OCI-LY7 (cell line): ENCODE measurements at regions not wholly inside any gene's neighbourhood (a gene's known extent, or its start where the extent isn't known, plus 50 kb on each side); places are given as distances from the start of the nearest gene placed in this dataset.

ENCODE experiments used
- BruUV-seq: library from RNA; stranded (reverse); fragments of 400-500 nt; replicated peaks from 2 replicates; lab custom pipeline; 2021; lab: Mats Ljungman, UMichigan
- CTCF ChIA-PET: fragments of 300-600 bp; sonication (Branson Sonifier 250); formaldehyde crosslinking; loops from one replicate; lab custom pipeline; 2022; ENCODE audit warnings: antibody characterized with exemption; ENCODE audit not compliant: unreplicated experiment; lab: Charles Lee
- POLR2A ChIA-PET: fragments of 300-600 bp; sonication (Branson Sonifier 250); formaldehyde crosslinking; loops from one replicate; lab custom pipeline; 2022; ENCODE audit warnings: antibody characterized with exemption; lab: Charles Lee
- DNase-seq: peaks from one replicate; pipeline ENCODE4 v3.0.0-alpha.2; 2015; ENCODE audit warnings: low spot score
- H2AFZ ChIP-seq: fragments of 200-600 bp; sonication (generic), shearing (Covaris generic); 2 replicates; pipeline ENCODE4 v1.6.1; 2014; ENCODE audit warnings: mild to moderate bottlenecking, antibody characterized with exemption, low read length, moderate library complexity
- H3K27ac ChIP-seq: fragments of 200-600 bp; sonication (generic); 2 replicates; pipeline ENCODE4 v1.5.1; 2014; ENCODE audit warnings: mixed run types, low read depth, mild to moderate bottlenecking, moderate library complexity, low read length, inconsistent platforms; ENCODE audit not compliant: poor library complexity, severe bottlenecking
- H3K36me3 ChIP-seq: fragments of 200-600 bp; sonication (generic); 2 replicates; pipeline ENCODE4 v1.6.1; 2014; ENCODE audit warnings: mild to moderate bottlenecking, antibody characterized with exemption, low read length, moderate library complexity, mixed read lengths; ENCODE audit not compliant: insufficient read depth
- H3K4me1 ChIP-seq: fragments of 200-600 bp; sonication (generic); 2 replicates; pipeline ENCODE4 v1.5.1; 2014; ENCODE audit warnings: mild to moderate bottlenecking, low read length; ENCODE audit not compliant: insufficient read depth, poor library complexity, severe bottlenecking
- H3K4me2 ChIP-seq: fragments of 200-600 bp; sonication (generic); 2 replicates; pipeline ENCODE4 v1.6.1; 2014; ENCODE audit warnings: mild to moderate bottlenecking, low read length
- H3K4me3 ChIP-seq: fragments of 200-600 bp; sonication (generic); 2 replicates; pipeline ENCODE4 v1.5.1; 2014; ENCODE audit warnings: mild to moderate bottlenecking, low read depth, low read length; ENCODE audit not compliant: poor library complexity, severe bottlenecking
- H3K79me2 ChIP-seq: fragments of 200-600 bp; sonication (generic); 2 replicates; pipeline ENCODE4 v1.6.1; 2016; ENCODE audit warnings: low read depth, mild to moderate bottlenecking, low read length, moderate library complexity, mixed read lengths; ENCODE audit not compliant: insufficient read depth
- H3K9me2 ChIP-seq: fragments of 200-600 bp; sonication (generic); 2 replicates; pipeline ENCODE4 v1.6.1; 2016; ENCODE audit warnings: mild to moderate bottlenecking, low read length, mixed read lengths; ENCODE audit not compliant: insufficient read depth
- H3K9me3 ChIP-seq: fragments of 200-600 bp; sonication (generic); 2 replicates; pipeline ENCODE4 v1.6.1; 2014; ENCODE audit warnings: mild to moderate bottlenecking, mixed run types, low read length, mixed read lengths
- H4K20me1 ChIP-seq: fragments of 200-600 bp; sonication (generic); 2 replicates; pipeline ENCODE4 v1.6.1; 2014; ENCODE audit warnings: mild to moderate bottlenecking, antibody characterized with exemption, low read length, moderate library complexity, mixed read lengths; ENCODE audit not compliant: insufficient read depth
- EZH2phosphoT487 ChIP-seq: fragments of 200-600 bp; sonication (generic); IDR thresholded peaks from 2 replicates; pipeline ENCODE4 v1.6.1; 2018; ENCODE audit warnings: low read depth, borderline replicate concordance, mild to moderate bottlenecking, mixed run types, antibody characterized with exemption, low read length, moderate library complexity, mixed read lengths
- intact Hi-C: fragments of 100-400 bp; cut with micrococcal nuclease; formaldehyde crosslinking; loops from one replicate; pipeline ENCODE4 v1.10.0; 2022; ENCODE audit not compliant: unreplicated experiment
- TF ChIP-seq, protein P1 (sequence below): fragments of 200-600 bp; sonication (generic); conservative IDR thresholded peaks from 2 replicates; pipeline ENCODE4 v1.5.1; 2014; ENCODE audit warnings: mild to moderate bottlenecking, antibody characterized with exemption, low read length, moderate library complexity, mixed read lengths

GRCh38 chr2:47241715-47242114 is 65.4 kb upstream of the CALM2 start:
- no peaks in the 10 kb centered on the region for H3K9me3 ChIP-seq
- no peaks in the 10 kb centered on the region for H3K36me3 ChIP-seq
- ChIA-PET POLR2A (interaction anchor here (0.8 kb wide), 1 partner anchor 21 kb away, joined by 4 read pairs; no protein-coding TSS in a partner anchor), CTCF (no interaction called here)
- TF ChIP-seq, protein P1, sequence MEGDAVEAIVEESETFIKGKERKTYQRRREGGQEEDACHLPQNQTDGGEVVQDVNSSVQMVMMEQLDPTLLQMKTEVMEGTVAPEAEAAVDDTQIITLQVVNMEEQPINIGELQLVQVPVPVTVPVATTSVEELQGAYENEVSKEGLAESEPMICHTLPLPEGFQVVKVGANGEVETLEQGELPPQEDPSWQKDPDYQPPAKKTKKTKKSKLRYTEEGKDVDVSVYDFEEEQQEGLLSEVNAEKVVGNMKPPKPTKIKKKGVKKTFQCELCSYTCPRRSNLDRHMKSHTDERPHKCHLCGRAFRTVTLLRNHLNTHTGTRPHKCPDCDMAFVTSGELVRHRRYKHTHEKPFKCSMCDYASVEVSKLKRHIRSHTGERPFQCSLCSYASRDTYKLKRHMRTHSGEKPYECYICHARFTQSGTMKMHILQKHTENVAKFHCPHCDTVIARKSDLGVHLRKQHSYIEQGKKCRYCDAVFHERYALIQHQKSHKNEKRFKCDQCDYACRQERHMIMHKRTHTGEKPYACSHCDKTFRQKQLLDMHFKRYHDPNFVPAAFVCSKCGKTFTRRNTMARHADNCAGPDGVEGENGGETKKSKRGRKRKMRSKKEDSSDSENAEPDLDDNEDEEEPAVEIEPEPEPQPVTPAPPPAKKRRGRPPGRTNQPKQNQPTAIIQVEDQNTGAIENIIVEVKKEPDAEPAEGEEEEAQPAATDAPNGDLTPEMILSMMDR, result no peak
- TF ChIP-seq EZH2phosphoT487, result no peak
- H2AFZ ChIP-seq, result no peak overlapping the region
- H3K4me1 ChIP-seq, result no peaks in the 10 kb centered on the region
- intact Hi-C loops, result no loop called here
- no peak for DNase-seq
- no TSS peak for BruUV-seq
- H3K4me2 ChIP-seq, result no peak overlapping the region
- no peak overlapping the region for H3K27ac ChIP-seq
- no peaks in the 10 kb centered on the region for H3K79me2 ChIP-seq
- H3K9me2 ChIP-seq, result no peaks in the 10 kb centered on the region
- no peak overlapping the region for H3K4me3 ChIP-seq
- H4K20me1 ChIP-seq, result no peaks in the 10 kb centered on the region

DNA sequence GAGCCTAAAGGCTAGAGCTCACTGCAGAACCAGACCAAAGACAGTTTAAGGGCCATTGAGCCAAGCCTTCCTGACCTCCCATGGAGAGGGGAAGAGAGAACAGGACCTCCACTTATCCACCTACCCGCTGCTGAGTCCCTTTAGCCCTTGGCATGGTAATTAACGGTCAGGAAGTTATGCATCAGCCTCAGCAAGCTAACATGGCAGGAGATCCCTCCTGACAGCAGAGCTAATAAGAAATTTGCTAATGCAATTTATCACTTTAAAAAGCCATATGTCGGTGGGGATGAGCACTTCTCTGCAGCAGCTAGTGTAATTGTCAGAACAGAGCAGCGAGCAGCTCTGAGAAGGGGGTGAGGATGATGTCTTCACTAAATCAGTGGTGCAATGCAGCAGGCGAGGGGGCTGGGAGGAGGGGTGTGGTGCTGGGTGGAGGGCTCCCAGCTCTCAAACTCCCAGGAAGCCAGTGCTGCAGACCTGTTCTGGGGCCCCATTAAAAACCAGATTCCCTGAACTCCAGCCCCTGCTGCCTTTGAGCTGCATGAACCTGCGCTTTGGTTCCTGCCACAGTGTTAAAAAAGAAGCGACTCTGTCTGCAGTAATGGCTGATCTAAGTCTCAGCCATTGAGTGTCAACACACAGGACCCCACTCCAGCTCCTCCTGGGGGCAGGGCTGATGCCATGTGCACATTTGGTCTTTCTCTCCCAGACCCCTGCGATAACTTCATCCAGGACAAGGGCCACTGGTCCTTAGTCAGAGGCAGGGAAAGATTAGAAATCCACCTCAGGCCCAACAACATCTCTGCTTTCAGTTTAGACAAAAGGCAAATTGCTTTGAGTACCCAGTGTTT is 63.0 kb upstream of the CALM2 start:
- no peaks in the 10 kb centered on the region for H3K9me3 ChIP-seq
- H4K20me1 ChIP-seq, result no peaks in the 10 kb centered on the region
- BruUV-seq, result no TSS peak
- H3K4me3 ChIP-seq, result no peak overlapping the region
- no peaks in the 10 kb centered on the region for H3K9me2 ChIP-seq
- no peak overlapping the region for H2AFZ ChIP-seq
- H3K4me1 ChIP-seq, result no peaks in the 10 kb centered on the region
- no peak overlapping the region for H3K27ac ChIP-seq
- intact Hi-C loops, result no loop called here
- TF ChIP-seq, protein P1, result no peak
- no peak for TF ChIP-seq EZH2phosphoT487
- no peaks in the 10 kb centered on the region for H3K36me3 ChIP-seq
- H3K79me2 ChIP-seq, result no peaks in the 10 kb centered on the region
- ChIA-PET POLR2A (no interaction called here), CTCF (no interaction called here)
- DNase-seq, result no peak
- H3K4me2 ChIP-seq, result no peak overlapping the region

DNA sequence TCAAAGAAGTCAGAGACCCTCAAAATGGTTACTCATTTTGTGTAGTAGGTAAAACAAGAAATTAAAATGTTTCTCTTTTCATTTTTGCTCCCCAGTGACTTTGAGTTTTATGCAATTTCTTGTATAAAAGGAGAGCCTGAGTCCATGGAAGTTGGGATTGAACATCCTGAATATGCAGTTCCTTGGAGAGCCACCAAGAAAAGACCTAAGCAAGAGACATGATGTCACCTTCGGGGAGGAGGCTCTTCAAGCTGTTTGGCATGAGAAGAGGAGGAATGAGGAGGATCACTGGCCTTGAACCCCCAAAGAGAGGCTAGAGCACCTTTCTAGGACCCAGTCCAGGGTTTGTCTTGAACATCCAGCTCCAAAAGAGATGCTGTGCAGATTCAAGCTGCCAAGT is 62.3 kb upstream of the CALM2 start:
- ChIA-PET CTCF (no interaction called here), POLR2A (no interaction called here)
- no peak for DNase-seq
- H2AFZ ChIP-seq, result no peak overlapping the region
- no peaks in the 10 kb centered on the region for H3K9me2 ChIP-seq
- no peak overlapping the region for H3K4me3 ChIP-seq
- TF ChIP-seq, protein P1, result no peak
- TF ChIP-seq EZH2phosphoT487, result no peak
- H3K36me3 ChIP-seq, result no peaks in the 10 kb centered on the region
- H4K20me1 ChIP-seq, result no peaks in the 10 kb centered on the region
- H3K9me3 ChIP-seq, result no peaks in the 10 kb centered on the region
- no peaks in the 10 kb centered on the region for H3K79me2 ChIP-seq
- no peaks in the 10 kb centered on the region for H3K4me1 ChIP-seq
- intact Hi-C loops, result no loop called here
- no peak overlapping the region for H3K4me2 ChIP-seq
- no TSS peak for BruUV-seq
- H3K27ac ChIP-seq, result no peak overlapping the region
